Dedifferentiated amniotic fluid mesenchymal stem cell (primary cell): ENCODE measurements at regions not wholly inside any gene's neighbourhood (a gene's known extent, or its start where the extent isn't known, plus 50 kb on each side); places are given as distances from the start of the nearest gene placed in this dataset.

Source experiments
- DNase-seq: peaks from one replicate; pipeline ENCODE4 v3.0.0-alpha.2; 2016; ENCODE audit errors: extremely low spot score

DNA sequence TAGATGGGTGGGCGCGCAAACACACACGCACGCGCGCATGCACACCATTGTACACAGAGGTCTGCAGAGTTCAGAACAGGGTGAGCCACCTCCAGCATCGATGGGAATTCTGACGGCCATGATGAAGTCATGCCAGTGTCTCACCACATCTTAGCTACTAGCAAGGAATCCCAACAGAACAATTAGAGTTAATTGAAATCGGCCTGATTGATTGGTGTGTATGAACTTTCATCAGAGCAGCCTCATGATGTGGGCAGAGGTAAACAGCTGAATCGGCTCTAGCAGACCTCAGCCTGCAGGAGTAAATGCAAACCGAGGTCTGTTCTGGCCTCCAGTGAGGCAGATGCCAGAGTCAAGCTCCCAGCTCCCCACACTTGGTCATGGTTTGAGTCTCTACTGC is 200.6 kb downstream of the CBLN1 start:
- no peak for DNase-seq

DNA sequence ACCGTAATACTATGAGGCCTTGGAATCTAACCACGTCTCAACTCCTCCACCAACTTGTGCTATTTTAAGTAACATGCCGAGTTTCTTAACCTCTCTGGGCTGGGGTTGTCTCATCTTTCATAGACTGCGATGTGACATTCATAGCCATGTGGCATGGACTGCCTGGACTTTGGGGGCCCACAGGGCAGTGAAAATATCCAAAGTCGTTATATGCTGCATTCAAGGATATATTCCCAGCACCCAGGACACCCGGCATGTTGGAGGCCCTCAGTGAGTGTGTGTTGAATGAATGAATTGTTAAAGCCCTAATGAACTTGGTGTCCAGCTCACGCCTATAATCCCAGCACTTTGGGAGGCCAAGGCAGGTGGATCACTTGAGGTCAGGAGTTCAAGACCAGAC is 203.1 kb downstream of the CBLN1 start:
- DNase-seq: no peak

DNA sequence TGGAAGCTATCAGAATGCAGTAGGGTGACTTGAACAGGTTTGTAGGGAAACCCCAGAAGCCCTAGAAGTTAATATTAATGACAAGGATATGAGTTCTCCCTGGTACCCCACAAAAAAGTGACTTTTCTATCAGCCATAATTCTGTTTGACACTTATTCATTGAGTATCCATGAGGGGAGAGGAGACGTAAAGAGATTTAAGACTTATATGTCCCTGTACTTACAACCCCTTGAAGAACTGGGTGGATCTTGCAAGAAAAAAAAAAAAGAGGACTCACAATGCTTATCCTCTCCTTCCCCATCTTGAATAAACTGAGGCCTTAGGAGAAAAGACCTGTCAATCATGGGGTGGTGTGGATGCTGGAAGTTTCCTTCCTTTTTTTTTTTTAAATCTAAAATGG is 203.5 kb downstream of the CBLN1 start:
- no peak for DNase-seq

DNA sequence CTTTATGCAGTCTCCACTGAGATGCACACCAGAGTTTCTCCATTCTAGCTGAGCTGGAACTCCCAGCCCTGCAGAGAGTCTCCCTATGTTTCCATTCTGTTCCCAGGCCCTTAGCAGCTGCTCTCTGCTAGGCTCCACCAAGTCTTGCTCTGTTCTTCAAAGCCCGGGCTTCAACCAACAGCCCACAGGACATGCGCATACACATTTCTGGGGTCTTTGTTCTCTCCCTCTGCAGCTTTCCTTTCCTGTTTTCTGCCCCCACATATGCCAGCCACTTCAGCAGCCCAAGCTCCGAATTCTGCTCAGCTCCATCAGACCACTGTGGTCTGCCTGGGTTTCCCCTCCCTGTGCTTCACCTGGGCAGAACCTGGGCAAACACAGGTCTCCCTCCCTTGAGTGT is 205.9 kb downstream of the CBLN1 start:
- no peak for DNase-seq

DNA sequence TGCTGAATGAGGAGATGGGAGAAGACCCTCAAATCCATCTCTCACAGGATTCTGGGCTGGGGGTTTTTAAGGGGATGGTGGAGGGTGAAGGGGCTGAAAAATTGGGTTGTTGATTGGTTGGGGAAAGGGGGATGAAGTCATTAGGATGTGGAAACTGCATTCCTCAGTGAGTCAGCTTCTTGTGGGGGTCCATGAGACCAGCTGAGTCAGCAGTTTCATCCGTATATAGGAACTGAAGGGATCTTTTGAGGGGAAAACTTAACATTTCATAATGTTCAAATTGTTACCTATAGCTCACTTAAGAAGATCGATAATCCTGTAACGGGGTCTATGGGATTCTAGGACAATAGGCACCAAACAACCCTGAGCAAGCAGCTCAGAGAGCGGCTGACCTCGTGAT is 213.4 kb downstream of the CBLN1 start:
- DNase-seq: no peak

DNA sequence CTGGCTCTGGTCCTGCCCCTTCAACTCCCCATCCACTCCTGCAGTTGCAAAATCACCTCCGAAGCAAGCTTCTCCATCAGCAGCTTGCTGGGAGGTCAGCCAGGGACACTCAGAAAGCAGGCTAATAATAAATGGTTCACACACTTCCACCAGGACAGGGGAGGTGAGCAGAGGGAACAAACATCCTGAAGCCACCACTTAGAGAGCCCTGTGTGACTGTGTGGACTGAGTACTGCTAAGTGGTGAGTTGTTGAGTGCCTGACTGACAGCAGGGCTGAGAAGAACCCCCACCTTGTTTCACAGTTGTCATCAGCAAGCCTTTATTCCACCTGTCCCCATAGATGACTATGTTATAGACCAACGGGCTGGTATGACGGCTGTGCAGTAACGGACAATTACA is 213.9 kb downstream of the CBLN1 start:
- no peak for DNase-seq

DNA sequence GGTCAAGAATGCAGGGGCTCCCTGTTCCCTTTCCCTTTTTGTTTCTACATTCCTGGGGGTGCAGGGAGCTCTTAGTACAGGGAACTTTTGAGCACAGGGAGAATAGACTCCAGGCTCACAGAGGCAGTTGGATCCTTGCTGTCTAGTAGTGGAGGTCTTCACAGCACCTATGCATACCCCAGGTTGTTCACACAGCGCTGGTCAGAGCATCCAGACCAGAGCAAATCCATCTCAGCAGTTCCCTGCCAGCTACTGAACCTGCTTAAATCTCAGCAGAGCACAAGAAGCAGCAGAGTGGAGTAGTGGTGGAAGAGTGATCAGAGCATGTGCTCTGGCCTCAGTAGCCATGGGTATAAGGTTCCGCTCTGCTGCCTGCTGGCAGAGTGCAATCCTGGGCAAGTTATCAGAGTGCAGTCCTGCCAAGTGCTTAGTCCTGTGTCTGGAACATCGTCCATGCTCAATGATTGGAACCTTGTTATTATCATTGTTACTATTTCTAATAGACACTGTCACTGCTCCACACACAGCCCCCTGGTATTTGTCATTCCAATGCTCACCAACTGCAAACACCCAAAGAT is 220.4 kb downstream of the CBLN1 start:
- no peak for DNase-seq

DNA sequence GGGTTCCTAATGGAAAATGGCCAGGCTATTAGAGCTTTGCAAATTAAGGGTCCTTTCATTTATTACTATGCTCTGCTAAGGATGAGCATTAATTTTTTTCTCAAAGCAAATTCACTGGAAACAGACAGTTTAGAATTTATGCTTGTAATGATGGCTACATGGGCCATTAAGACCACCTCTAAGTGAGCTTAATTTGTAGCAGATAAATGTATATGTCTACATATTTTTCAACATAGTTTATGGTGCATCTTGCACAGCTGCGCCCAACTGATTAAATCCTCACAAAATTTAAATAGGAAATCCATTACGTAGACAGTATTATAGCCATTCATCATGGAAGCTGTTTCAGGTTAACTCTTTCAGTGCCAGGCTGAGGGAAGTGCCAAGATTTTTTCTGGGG is 220.9 kb downstream of the CBLN1 start:
- DNase-seq: no peak

DNA sequence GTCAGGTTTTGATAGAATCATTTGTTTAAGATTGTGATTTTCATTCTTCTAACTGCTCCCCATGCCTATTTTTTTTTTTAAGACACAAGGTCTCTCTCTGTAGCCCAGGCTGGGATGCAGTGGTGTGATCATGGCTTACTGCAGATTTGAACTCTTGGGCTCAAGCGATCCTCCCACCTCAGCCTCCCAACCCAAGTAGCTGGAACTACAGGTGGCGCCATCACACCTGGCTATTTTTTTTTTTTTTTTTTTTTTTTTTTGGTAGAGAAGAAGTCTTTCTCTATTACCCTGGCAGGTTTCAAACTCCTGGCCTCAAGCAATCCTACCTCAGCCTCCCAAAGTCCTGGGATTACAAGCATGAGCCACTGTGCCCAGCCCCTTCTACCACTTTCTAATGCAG is 223.3 kb downstream of the CBLN1 start:
- DNase-seq: no peak

DNA sequence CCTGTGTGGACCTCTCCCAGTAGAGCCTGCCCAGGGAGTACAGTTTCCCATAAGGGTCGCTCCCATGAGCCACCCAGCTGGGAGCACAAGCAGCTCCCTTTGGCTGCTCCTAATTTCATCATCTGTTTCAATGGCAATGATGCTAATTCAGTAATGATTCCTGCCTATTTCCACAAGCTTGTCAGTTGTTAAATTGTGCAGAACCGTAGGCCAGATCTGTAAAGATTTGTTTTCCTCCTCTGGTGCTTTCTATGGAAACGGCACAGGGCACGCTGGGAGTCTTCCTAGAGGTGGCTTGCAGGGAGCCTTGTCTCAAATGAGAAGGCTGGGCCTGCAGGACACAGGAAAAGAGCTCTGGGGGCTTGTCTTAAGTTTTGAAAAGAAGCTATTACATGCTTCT is 223.7 kb downstream of the CBLN1 start:
- no peak for DNase-seq

DNA sequence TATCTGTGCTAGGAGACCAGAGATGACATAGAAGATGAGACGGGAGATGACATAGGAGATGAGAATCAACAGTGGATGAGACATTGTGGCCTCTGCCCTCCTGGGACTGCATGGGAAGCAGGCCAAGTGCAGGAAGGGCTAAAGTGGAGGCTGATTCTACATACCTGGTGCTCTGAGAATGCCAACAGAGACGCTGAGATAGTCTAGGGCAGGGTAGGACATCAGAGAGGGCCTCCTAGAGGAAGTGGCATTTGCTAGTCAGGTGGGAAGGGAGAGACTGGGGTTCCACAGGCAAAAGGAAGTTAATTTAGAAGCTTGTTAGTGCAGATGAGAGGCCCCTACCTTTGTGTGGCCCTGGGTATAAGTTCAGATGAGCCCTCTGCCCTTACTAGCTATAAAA is 224.2 kb downstream of the CBLN1 start:
- no peak for DNase-seq

DNA sequence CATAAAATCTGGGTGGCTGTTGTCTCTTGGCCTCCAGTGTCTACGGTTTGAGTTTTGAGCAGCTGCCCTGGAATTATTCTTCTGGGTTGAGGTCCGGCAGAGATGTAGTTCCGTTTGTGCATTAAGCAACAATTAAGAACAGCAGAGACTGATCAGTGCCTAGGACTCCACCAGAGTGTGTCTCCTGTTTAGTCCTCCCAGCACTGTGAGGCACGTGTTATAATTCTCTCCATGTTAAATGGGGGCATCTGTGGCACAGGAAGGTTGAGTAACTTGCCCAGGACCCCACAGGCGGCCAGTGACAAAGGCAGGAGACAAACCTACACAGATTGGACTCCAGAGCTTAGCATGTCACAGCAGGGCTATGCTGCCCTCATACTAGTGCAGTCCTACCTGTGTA is 225.1 kb downstream of the CBLN1 start:
- no peak for DNase-seq

DNA sequence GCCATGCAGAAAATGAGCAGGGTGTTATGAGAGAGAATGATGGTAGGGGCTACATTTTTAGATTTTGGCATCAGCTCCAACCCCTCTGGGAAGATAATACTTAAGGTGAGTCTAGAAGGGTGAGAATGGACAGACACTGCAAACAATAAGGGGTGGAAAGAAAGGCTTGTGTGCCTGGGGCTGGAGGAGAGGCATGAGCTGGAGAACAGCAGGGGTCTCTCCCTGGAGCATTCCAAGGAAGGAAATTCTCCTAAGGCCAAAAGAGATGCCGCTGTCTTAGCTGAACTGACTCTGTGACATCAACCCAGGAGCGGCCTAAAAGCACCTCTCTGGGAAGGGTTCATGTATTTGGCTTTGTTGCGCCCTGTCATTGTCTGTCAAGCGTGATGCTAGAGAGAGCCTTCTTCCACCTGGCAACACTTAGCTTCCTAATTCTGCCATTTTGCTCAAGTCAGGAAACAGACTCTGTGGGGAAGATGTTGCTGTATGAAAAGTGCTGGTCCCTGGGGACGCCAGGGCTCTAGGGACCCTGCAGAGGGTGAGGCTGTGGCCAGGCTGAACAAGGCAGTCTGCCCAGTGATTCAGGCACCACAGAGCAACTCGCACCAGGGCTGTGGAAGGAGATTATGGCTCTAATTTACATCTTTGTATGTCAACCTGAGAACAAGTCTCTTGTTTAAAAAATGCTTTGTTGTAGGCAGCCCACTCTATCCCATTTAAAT is 225.7 kb downstream of the CBLN1 start:
- DNase-seq: no peak

DNA sequence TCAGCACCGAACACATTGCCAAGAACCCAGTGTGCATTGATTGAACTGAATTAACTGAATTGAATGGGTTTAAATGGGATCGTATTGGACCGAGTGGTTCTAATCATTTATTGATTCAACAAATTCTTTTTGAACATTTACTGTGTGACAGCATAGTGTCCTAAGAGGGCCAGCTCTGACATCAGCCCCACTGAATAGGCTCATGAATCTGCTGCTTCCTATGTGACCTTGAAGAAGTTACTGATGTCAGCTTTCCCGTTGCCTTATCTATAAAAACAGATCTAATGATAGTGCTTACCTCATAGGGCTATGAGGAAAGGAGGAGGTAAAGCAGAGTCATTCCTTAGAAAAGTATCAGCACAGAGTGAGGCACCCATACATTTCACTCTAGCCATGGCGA is 226.3 kb downstream of the CBLN1 start:
- no peak for DNase-seq

DNA sequence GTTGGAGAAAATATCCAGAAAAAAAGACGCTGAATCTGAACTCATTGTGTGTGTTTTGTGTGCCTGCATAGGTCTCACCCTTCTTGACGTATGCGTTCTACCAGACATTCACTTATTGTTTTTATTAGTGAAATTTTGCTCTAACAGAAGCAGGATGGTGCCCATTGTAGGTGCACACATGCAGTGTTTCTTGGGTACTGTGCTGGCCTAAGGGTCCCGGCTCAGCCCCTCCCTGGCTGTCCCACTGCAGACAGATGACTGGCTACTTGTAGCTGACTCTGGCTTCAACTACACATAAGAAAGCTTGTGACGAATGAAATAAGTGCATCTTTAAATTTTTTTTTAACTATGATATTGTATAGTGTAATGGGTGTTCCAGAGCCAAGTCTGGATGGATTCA is 227.0 kb downstream of the CBLN1 start:
- DNase-seq: no peak

DNA sequence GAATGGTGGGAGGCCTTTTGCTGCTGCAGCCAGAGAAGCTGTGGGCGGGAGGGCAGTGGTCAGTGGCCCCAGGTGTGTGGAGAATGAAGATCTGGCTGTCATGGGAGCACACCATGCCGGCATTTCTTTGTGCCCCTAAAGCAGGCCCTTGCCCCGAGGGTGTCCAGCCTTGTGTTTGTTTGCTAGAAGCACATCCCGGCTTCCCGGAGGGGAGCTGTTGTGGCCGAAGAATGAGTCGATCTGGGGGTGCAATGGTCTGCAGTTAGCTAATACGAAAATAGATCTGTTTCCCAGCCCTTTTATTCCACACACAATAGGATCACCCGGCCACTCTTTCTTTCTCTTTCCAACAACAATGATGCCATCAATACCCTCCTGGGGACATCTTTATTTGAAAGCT is 228.8 kb downstream of the CBLN1 start:
- DNase-seq: no peak

DNA sequence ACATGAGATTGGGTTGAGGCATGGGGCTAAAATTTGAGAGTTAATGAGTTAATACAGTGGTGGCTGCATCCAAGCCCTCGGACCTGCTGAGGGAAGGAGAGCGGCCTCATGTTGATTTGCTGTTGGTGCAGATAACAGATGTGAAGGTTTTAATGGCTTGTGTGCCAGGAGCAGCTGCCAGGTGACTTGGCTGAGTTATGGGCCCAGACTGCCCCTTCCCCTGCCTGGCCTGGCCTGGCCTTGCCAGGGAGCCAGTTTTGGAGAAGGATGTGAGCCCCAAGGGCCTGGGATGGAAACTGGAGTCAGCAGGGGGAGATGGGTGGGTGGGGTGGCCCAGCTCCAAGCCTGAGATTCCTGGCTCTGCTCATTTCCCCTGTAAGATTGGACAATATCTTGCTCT is 230.1 kb downstream of the CBLN1 start:
- DNase-seq: no peak

DNA sequence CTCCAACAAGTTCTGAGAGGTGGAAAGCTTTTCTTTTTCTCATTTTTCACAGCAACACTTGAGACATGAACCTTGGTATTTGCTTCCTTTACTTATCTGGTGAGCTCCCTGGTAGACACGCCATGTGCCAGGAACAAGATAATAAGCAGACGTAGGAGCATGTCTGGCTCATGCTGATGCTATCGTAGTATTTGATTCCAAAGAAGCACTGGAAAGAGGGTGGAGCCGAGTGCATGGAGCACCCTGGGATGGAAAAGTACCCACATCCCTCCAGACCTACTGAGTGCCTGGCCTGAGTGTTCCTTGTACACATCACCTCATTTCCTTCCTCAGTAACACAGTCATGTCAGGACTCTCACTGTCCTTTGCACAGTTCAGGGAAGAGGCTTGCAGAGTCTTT is 231.0 kb downstream of the CBLN1 start:
- DNase-seq: no peak

DNA sequence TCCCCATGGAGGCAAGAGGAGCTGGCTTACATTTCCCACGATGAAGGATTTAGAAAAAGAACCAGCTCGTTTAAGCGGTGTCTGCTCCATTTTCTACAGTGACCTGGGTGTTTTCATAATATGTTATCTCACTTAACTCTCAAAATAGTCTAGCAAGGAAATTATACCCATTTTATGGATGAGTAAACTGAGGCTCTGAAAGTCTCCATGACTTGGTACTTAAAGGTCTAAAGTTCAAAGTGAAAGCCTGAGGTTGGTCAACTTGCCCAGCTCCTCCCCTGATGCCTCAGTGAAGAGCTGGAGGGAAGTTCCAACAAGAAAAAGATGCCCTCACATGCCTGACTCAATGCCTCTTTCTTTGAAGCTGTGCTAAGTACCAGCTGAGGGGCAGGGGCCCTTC is 232.0 kb downstream of the CBLN1 start:
- no peak for DNase-seq

DNA sequence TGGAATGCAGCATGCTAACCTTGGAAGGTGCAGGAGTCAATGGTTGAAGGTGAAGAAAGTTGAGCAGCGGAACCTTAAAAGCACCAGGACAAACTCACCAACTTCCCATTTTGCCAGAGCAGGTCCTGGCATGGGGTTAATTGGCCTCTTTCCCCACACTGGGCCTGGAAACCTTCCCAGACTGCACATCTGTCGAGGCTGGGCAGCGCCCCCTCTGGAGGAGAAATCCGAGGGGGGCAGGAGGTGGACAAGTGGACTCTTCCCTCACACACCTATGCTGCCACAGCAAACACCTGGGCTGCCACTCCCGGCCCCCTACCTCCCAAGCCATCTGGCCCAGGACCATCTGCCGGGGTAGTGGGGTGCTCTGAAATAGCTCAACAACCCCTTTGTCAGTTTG is 232.4 kb downstream of the CBLN1 start:
- DNase-seq: no peak

DNA sequence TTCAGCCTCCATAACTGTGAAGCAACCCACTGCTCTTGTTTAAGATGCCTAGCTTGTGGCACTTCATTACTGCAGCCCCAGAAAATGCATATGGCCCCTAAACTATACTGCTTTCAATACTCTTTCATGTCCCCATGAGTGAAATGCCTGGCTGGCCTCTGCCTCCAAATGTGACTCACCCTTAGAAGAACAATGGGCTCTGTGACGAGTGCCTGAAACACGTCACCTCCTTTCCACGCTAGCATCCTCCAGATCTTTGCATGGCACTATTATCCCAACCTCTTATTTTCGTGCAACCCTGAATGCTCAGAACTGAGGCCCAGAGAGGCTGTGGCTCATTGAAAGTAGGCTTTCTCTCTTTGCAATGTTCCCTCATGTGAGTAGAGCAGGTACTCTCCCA is 233.1 kb downstream of the CBLN1 start:
- DNase-seq: no peak

DNA sequence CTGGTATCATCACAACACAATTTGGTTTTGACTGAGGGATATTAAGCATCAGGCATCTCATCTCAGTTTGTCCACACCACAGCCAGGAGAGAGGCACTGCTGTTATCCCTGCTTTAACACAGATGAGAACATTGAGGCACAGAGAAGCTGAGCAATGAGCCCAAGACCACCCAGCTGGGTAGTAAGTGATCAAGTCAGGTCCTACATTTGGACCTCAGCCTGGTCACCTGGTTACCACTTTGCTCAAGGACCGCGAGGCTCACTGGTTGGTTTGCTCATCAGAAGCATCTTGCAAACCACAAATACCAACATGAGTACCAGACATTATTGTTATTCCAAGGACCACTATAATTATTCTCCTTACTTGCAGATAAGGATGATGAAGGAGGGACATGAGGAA is 245.5 kb downstream of the CBLN1 start:
- no peak for DNase-seq

DNA sequence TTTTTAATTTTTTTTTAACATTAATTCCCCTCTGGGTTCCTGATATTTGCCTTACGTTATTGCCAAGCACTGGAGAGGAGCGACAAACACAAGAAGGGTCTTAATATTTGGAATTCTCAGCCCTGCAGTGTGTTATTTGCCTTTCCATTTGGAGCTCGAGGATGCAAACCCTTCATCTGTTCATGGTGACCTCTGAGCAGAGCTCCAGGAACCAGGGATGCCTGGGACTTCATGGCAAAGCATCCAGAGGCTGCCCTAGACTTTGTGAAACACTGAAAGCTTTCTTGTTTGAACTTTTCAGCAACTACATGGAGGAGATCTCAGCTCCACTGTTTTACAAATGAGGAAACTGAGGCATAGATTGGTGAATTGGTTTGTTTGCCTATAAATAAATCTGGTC is 254.2 kb downstream of the CBLN1 start:
- DNase-seq: no peak

DNA sequence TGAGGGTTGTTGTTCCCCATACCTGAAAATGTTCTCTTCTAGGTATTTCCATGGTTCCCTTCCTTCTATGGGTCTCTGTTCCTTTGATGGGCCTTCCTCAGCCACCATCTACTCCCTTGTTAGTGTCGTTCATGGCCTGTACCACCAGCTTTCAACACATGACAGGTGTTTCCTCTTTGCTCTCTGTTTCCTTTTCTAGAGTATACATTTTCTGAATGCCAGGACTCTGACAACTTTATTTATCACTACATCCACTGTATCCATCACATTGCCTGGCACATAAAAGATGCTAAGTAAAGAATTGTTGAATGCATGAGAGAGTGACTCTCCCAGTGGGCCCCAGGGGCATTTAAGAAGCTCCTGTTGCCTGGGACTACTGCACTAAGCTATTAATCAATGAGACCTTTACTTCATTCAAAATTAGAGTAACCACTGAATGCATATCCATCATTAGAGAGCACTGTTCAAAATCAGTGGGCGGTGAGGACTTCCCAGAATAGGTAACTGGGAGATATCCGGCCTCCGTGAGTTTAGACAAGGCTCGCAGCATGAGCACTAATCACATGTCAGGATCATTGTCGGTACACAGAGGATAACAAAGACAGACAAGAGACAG is 255.0 kb downstream of the CBLN1 start:
- DNase-seq: no peak
